ENCODE measurements at regions not wholly inside any gene's neighbourhood (a gene's known extent, or its start where the extent isn't known, plus 50 kb on each side); places are given as distances from the start of the nearest gene placed in this dataset.

DNA sequence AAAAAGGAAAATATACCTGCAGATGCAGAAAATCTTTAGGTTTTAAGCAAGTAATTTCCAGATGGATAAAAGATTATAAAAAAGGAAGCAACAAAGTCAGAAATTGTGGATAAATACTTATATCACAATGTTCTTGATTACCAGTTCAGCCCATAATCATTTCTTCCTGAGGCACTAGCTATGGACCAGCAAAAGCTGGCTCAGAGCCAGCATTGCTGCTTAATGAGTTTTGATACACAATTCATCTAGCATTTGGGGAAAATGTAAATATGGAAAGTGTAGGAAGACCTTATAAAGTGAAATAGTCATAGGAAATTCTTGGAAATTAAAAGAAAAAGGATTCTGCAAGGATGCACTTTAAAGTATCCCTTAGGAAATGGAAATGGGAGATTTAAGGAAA, 168.3 kb upstream of the GBE1 start:
- Histone ChIP-seq H3K36me3 (ENCODE audit: low read depth) (no peaks in the 10 kb centered on the region), H3K27ac (no peak overlapping the region), H3K4me3 (no peak overlapping the region), H3F3A (ENCODE audit: insufficient read depth) (no peaks in the 10 kb centered on the region), H3K9me3 (ENCODE audit: low read depth) (no peaks in the 10 kb centered on the region), H4K20me1 (ENCODE audit: insufficient read depth) (no peaks in the 10 kb centered on the region), H3K9ac (no peak overlapping the region), H3K79me2 (ENCODE audit: insufficient read depth) (no peaks in the 10 kb centered on the region), H2AFZ (no peak overlapping the region), H3K4me2 (ENCODE audit: unreplicated experiment) (no peak overlapping the region), H3K4me1 (ENCODE audit: insufficient read depth) (no peaks in the 10 kb centered on the region), H3K9me2 (ENCODE audit: insufficient read depth) (no peaks in the 10 kb centered on the region), H3K27me3 (replicated peaks; ENCODE audit: insufficient read depth) (no peaks in the 10 kb centered on the region)
- DNase-seq: peak; percentile 1
- in situ Hi-C loops (cut with MboI): no loop called here
- TF ChIP-seq EZH2 (IDR thresholded peaks at IDR 0.05; ENCODE audit: insufficient read depth, poor library complexity, severe bottlenecking) (no peak), EZH2phosphoT487 (IDR thresholded peaks at IDR 0.05; ENCODE audit: insufficient read depth, low read depth) (no peak)

DNA sequence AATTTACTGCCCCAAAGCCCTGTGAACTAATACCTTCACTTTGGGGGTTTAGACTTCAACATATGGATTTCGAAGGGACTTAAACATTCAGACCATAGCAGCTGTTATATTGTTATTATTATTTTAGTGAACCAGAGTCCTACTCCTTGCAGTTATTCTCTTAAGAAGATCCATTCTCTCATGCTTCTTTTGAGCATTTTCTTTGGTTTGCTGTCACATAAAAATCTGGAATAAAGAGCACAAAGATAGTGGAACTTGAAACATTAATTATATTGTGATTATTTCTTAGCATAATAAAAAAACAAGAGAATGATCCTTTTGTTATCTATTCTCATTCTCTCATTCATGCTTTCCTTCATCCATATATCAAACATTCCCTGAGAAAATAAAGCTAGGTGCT, 166.4 kb upstream of the GBE1 start:
- no peaks in the 10 kb centered on the region for H3K36me3 ChIP-seq (ENCODE audit: low read depth)
- H3K27ac ChIP-seq: no peak overlapping the region
- WGBS, 2 experiments (ENCODE audit: low coverage in 1 of 2, low lambda C conversion rate in 2 of 2, missing lambda C conversion rate in 2 of 2): 53 to 58% methylated on average over 1 of the region's 1 CpG
- H3K9ac ChIP-seq: no peak overlapping the region
- in situ Hi-C loops (cut with MboI): no loop called here
- no peaks in the 10 kb centered on the region for H4K20me1 ChIP-seq (ENCODE audit: insufficient read depth)
- no peaks in the 10 kb centered on the region for H3K9me3 ChIP-seq (ENCODE audit: low read depth)
- no peaks in the 10 kb centered on the region for H3K79me2 ChIP-seq (ENCODE audit: insufficient read depth)
- H3K4me3 ChIP-seq: no peak overlapping the region
- no peak overlapping the region for H3K4me2 ChIP-seq (ENCODE audit: unreplicated experiment)
- H3K27me3 ChIP-seq (replicated peaks; ENCODE audit: insufficient read depth): no peaks in the 10 kb centered on the region
- H3F3A ChIP-seq (ENCODE audit: insufficient read depth): no peaks in the 10 kb centered on the region
- H3K4me1 ChIP-seq (ENCODE audit: insufficient read depth): no peaks in the 10 kb centered on the region
- TF ChIP-seq EZH2 (IDR thresholded peaks at IDR 0.05; ENCODE audit: insufficient read depth, poor library complexity, severe bottlenecking) (no peak), EZH2phosphoT487 (IDR thresholded peaks at IDR 0.05; ENCODE audit: insufficient read depth, low read depth) (no peak)
- H2AFZ ChIP-seq: no peak overlapping the region
- H3K9me2 ChIP-seq (ENCODE audit: insufficient read depth): no peaks in the 10 kb centered on the region
- no peak for DNase-seq

DNA sequence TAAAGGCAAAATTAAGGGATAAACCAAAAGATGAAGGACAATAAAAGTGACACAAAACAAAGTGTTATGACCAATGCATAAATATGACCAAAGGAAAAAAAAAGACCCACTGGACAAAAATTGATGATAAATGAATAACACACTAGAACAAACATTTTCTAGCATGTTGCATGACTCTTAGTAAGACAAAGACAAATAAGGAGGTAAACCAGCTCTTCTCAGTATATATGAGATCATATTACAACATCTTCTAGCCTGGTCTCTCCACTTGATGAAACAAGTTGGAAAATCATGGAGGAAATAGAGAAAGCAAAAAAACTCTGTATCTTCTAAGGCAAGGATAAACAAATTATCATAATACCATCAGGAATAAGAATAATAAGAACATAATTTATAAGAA, 163.9 kb upstream of the GBE1 start:
- DNase-seq: no peak
- Histone ChIP-seq H3K4me3 (no peak overlapping the region), H4K20me1 (ENCODE audit: insufficient read depth) (no peaks in the 10 kb centered on the region), H3K9me2 (ENCODE audit: insufficient read depth) (no peaks in the 10 kb centered on the region), H3K9ac (no peak overlapping the region), H3K4me1 (ENCODE audit: insufficient read depth) (no peaks in the 10 kb centered on the region), H2AFZ (no peak overlapping the region), H3K79me2 (ENCODE audit: insufficient read depth) (no peaks in the 10 kb centered on the region), H3K4me2 (ENCODE audit: unreplicated experiment) (no peak overlapping the region), H3F3A (ENCODE audit: insufficient read depth) (no peaks in the 10 kb centered on the region), H3K27me3 (replicated peaks; ENCODE audit: insufficient read depth) (no peaks in the 10 kb centered on the region), H3K27ac (no peak overlapping the region), H3K9me3 (ENCODE audit: low read depth) (no peaks in the 10 kb centered on the region), H3K36me3 (ENCODE audit: low read depth) (no peaks in the 10 kb centered on the region)
- in situ Hi-C loops (cut with MboI): no loop called here
- TF ChIP-seq EZH2phosphoT487 (IDR thresholded peaks at IDR 0.05; ENCODE audit: insufficient read depth, low read depth): no peak
- no peak for TF ChIP-seq EZH2 (IDR thresholded peaks at IDR 0.05; ENCODE audit: insufficient read depth, poor library complexity, severe bottlenecking)

DNA sequence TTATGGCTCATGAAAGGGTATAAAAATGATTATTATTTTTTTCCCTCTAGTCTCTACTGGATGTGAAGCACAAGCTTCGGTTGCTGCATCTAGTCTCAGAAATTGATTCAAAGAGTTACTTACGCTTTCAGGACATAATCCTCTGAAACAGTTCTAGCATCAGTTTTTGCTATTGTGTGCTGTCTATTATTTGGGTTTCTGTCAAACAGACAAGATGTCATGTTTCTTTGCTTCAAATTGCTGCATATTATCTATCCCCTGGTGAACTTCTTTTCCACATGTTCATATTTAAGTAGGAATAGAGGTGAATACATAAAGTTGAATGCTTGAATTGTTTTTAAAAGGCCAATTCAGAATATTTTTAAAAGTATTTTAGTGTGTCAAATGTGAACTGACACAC, 161.6 kb upstream of the GBE1 start:
- Histone ChIP-seq H3K4me2 (ENCODE audit: unreplicated experiment) (no peak overlapping the region), H3K4me3 (no peak overlapping the region), H3K9me2 (ENCODE audit: insufficient read depth) (no peaks in the 10 kb centered on the region), H3K27ac (no peak overlapping the region), H3K79me2 (ENCODE audit: insufficient read depth) (no peaks in the 10 kb centered on the region), H3K27me3 (replicated peaks; ENCODE audit: insufficient read depth) (no peaks in the 10 kb centered on the region), H3K4me1 (ENCODE audit: insufficient read depth) (no peaks in the 10 kb centered on the region), H2AFZ (no peak overlapping the region), H4K20me1 (ENCODE audit: insufficient read depth) (no peaks in the 10 kb centered on the region), H3K9me3 (ENCODE audit: low read depth) (no peaks in the 10 kb centered on the region), H3K36me3 (ENCODE audit: low read depth) (no peaks in the 10 kb centered on the region), H3F3A (ENCODE audit: insufficient read depth) (no peaks in the 10 kb centered on the region), H3K9ac (no peak overlapping the region)
- no peak for TF ChIP-seq EZH2phosphoT487 (IDR thresholded peaks at IDR 0.05; ENCODE audit: insufficient read depth, low read depth)
- no peak for TF ChIP-seq EZH2 (IDR thresholded peaks at IDR 0.05; ENCODE audit: insufficient read depth, poor library complexity, severe bottlenecking)
- in situ Hi-C loops (cut with MboI): no loop called here
- 93 to 100% methylated on average over 2 of the region's 2 CpGs for WGBS, 2 experiments (ENCODE audit: low coverage in 1 of 2, low lambda C conversion rate in 2 of 2, missing lambda C conversion rate in 2 of 2)
- DNase-seq: no peak

DNA sequence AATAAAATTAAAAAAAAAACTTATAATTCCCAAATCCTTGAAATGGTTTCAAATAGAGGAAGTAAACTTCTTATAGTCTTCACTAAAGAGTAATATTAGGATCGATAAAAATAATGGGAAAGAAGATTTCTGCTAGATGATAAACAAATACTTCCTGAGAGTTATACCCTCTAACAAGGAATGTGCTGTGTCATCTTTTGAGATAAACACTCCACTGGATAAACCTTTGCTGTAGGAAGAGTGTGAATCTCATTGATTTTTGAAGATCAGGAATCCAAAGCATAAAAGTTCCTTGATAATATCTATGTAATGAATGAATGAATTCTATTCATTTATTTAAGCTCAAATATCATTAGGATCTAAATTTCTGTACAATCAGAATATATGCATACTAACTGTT, 161.0 kb upstream of the GBE1 start:
- Histone ChIP-seq H2AFZ (no peak overlapping the region; the same call in 1 of the 2 replicates), H3K27me3 (replicated peaks; ENCODE audit: insufficient read depth) (no peaks in the 10 kb centered on the region), H3K9ac (no peak overlapping the region), H3K4me2 (ENCODE audit: unreplicated experiment) (no peak overlapping the region), H3K4me1 (ENCODE audit: insufficient read depth) (no peaks in the 10 kb centered on the region), H3K9me2 (ENCODE audit: insufficient read depth) (no peaks in the 10 kb centered on the region), H3K9me3 (ENCODE audit: low read depth) (no peaks in the 10 kb centered on the region), H3K4me3 (no peak overlapping the region), H4K20me1 (ENCODE audit: insufficient read depth) (no peaks in the 10 kb centered on the region), H3F3A (ENCODE audit: insufficient read depth) (no peaks in the 10 kb centered on the region), H3K79me2 (ENCODE audit: insufficient read depth) (no peaks in the 10 kb centered on the region), H3K36me3 (ENCODE audit: low read depth) (no peaks in the 10 kb centered on the region), H3K27ac (no peak overlapping the region)
- 96 to 100% methylated on average over 1 of the region's 1 CpG for WGBS, 2 experiments (ENCODE audit: low coverage in 1 of 2, low lambda C conversion rate in 2 of 2, missing lambda C conversion rate in 2 of 2)
- no peak for TF ChIP-seq EZH2 (IDR thresholded peaks at IDR 0.05; ENCODE audit: insufficient read depth, poor library complexity, severe bottlenecking)
- TF ChIP-seq EZH2phosphoT487 (IDR thresholded peaks at IDR 0.05; ENCODE audit: insufficient read depth, low read depth): no peak
- DNase-seq: no peak
- in situ Hi-C loops (cut with MboI): no loop called here
